ENCODE measurements at regions not wholly inside any gene's neighbourhood (a gene's known extent, or its start where the extent isn't known, plus 50 kb on each side); places are given as distances from the start of the nearest gene placed in this dataset.

GRCh38 chr2:120669121-120669952, 66.3 kb upstream of the GLI2 start:
- DNase-seq = no peak

- DNase-seq = no peak
Observed at GRCh38 chr2:120669971-120670370, 65.7 kb upstream of the GLI2 start.

DNA sequence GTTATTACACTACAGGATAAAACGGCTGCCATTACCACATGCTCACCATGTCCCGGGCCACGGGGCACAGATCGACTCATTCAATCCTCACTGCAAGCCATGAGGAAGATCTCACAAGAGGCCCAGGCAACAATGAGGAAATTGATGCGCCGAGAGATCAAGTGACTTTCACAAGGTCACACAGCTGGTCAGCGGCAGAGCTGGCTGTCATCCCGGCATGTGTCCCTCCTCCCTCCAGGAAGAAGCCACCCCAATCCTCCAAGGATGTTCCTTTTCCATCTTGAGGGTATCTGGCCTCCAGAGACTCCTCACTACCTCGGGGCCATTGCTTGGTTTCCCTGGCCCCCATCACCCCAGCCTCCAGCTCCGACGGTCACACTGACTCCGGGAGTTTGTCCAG, 65.3 kb upstream of the GLI2 start:
- no peak for DNase-seq

DNA sequence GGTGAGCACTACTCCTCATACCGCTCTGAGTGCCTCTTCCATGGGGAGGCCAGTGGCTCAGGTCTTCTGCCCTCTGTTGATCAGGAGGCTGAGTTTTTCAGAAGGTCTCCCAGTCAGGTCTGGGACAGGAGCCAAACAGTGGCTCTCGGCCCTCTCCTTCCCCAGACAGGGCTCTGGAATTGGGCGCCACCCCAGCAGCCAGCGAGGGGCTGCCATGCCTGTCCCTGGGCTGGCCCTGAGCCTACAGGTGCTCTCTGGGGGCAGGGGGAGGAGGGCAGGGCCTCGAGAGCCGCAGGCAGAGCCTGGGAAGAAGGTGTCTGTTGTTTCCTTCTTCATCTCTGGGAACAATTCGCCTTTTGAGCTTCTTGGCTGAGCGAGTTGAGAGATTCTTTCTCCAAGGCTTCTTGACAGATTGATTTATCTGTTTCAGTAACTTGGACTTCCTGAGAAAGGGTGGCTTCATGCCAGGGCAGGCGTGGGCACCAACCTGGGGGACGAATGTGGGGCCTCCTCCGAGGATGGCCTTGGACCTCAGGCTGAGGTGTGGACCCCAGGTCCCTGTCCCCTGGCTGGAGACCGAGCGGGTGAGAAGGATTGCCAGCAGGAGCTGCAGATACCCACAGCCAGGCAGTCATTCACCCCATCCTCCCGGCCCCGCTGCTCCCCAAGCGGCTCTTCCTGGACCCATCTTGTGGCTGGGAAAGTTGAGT, 64.7 kb upstream of the GLI2 start:
- DNase-seq = no peak

DNA sequence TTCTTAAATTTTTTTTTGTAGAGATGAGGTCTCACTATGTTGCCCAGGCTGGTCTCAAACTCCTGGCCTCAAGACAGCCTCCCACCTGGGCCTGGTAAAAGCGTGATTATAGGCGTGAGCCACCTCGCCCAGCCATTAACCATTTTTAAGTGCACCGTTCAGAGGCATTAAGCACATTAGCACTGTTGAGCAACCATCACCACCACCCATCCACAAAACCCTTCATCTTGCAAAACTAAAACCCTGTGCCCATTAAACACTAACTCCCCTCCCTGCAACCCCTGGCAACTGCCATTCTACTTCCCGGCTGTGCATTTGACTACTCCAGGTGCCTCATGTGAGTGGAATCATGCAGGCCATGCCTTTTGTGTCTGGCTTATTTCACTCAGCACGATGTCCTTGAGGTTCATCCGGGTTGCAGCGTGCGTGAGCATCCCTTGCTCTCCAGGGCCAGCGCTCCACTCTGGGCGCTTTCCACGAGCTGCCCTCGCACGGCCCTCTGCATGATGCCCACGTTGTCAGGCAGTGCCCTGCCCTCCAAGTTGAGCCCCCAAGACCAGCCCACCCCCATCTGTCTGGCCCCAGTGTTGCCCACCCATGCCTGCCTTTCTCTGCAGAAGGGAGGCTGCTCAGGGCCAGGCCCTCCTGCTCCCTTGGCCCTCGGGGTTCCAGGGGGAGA, 63.0 kb upstream of the GLI2 start:
- no peak for DNase-seq

DNA sequence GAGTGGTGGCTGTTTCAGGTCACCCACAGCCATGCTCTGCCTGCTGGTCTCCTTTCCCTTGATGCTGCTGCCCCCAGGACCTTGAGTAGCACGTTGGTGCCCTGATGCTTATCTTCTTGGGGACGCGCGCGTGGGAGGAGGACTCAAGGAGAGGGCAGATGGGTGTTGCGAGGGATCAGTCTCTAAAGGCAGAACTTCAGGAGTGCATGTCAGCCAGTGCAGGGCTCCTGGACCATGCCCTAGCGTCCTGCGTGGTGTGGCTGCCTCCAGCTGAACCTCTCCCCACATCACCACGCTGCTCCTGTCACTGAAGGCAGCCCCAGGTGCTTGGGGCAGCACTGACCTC, 62.5 kb upstream of the GLI2 start:
- DNase-seq = no peak

DNA sequence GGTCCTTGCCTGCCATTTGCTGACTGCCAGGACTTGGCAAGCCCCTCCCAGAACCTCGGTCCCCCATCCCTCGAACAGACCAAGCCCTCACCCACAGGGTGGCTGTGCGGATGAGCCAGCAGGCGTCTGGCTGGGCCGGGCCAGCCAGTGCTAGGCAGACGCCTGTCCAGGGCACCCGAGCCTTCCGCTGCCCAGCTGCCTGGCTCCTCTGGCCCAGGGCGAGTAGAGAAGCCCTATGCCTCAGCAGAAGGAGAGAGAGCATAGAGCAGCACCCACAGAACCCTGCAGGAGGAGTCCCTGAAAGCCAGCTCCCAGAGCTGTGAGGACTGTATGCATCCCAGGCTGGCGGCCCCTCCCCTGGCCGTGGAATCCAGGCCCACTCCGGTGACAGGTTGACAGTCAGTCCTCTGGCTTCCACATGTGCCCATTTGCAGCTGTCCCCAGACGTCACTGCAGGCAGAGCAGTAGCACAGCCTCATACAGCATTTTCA, 62.1 kb upstream of the GLI2 start:
- no peak for DNase-seq

DNA sequence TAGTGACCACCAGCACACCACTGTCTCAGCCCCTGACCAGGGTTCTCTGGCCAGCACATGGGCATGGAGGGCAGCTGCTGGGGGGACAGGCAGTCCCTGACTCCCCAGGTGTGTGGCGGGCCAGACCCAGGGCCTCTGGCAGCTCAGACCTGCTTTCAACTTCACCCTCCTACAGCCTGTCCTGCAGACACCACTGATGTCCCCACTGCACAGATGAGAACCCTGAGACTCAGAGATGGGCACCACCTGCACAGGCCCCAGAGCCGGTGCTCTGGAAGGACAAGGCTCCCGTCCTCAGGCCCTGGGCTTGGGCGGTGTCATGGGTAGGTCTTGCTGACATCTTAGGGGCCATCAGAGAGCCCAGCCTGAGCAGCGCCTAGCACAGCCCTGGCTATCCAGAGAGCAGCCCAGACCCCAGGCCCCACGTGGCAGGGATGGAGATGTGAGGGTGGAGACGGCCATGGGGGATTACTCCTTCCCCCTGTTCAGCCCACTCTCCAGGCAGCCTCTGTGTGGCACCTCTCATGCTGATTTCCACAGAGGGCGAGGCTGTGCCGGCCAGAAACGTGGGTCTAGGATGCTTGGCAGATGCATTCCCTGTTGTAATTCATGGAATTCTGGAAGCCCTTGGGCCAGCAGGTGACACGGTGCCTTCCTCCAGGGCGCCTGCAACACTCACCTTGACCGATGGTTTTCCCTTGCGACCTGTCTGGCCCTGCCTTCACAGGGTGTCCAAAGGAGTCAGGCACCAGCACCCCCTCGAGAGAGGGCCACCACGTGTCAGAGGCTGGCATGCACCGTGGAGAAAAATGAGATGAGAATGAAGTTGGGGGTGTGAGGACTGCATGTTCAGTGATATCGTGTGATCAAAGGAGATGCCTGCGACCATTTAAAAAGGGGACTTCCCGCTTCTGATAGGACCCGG, 61.2 kb upstream of the GLI2 start:
- no peak for DNase-seq

DNA sequence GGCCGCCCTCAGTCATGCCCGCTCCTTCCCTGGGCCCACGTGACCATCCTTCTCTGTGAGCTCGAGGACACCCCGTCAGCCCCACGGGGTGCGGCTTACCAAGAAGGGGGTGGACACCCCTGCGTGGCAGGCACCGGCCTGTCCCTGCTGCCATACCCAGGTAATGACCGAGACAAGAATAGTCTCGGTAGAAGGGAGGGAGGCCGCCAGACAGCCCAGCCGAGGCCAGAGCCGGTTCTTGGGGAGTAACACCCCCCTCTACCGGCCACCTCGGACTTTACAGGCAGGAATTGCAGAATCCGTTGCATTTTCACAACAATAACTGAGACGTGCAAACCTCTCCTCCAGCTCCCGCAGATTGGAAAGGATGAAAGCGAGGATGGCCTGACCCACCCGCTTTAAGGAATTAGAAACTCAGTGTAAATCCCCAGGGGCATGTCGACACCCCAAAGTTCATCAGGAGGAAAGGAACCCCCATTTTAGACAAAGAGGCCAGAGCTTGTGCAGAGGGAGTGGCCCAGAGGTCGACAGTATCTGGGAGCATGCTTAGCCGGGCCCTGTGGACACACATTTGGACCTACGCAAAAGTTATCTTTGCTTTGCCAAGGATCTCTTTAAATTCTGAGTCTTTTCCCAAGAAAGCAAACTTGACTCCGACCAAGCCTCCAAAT, 60.1 kb upstream of the GLI2 start:
- peak in 4 of 6 experiments; percentile 10 to 48 (median 24) for DNase-seq

- no peak for DNase-seq
Observed at GRCh38 chr2:120677221-120677620, 58.4 kb upstream of the GLI2 start.

DNA sequence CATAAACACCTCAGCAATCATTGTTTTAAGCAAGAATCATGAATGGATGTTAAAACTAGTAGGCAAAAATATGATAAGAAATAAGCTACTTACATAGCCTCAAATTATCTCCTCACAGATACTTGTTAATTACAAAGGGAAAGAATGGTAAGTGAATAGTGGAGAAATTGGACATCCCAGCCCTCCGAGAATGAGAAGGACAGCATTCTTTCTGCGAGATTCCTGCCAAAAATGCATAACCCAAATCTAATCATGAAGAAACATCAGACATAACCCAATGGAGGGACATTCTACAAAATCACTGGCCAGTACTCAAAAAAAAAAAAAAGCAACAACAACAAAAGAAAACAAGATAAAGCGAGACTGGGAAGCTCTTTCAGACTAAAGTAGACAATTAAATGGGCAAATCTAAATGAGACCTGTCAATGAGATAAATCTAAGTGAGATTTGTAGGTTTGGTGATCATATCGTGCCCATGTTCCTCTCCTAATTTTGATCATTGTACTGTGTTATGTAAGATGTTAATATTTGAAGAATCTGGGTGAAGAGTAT, 57.9 kb upstream of the GLI2 start:
- DNase-seq = no peak

GRCh38 chr2:120678251-120678650, 57.4 kb upstream of the GLI2 start:
- no peak for DNase-seq

DNA sequence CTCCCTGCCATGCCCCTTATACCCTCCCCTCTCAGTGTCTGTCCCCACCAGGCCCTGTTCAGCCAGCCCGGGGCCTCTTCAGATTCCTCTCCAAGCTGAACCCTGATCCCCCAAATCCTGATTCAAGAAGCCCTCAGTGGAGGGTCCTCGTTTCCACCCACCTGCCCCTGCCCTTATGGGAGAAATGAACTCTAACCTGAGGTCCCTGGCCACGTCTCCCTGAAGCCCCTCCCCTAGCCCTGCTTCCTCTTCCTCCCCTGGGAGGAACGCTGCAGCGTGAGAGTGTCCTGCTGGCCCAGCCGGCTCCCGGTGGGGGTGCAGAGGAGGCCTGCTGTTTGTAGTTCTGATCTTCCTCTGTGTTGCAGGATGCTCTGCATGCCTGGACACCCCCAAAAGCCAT, 56.7 kb upstream of the GLI2 start:
- DNase-seq = no peak

DNA sequence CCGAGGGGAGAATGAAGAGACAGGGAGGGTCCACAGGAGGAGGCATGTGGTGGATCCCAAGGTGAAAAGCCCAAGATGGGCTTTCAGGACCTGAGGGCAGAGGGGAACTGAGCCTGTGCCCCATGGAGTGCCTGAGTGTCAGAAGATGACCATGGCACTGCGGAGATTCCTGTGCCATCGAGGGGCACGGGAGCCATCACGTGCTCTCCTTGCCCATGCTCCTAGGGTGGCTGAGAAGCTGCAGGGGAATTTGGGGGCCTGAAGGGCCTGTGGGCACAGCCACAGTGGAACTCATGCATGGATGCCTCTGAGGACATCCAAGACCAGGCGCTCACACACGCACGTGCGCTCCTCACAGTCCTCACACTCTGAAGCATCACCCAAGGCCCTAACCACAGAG, 56.1 kb upstream of the GLI2 start:
- peak in 1 of 6 experiments; percentile 10 for DNase-seq

DNA sequence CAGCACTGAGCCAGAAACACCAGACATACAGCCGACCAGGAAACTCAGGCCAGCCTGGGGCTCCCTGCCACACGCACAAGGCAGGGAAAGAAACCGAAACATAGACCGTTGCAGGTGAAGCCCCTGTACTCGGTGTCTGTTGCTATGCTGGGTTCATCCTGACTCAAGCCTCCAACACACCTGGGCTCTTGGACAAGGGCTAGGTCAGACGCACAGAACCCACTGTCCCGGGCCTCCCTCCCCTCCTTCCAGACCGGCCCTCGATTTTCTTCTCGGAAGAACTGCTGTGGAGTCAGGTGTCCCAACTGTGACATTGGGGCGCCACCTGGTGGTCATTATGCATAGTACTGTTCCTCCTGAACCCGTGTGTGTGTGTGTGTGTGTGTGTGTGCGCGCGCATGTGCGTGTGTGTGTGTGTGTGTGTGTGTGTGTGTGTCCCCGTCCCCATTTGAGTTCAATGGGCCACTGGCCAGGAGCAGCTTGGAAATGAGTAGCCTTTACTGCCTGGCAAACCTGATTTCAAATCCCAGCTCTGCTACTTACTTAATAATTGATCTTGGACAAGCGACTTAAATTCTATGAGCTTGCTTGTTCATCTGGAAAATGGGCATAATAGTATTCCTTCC, 55.4 kb upstream of the GLI2 start:
- DNase-seq = peak; percentile 26 to 70 (median 60)

DNA sequence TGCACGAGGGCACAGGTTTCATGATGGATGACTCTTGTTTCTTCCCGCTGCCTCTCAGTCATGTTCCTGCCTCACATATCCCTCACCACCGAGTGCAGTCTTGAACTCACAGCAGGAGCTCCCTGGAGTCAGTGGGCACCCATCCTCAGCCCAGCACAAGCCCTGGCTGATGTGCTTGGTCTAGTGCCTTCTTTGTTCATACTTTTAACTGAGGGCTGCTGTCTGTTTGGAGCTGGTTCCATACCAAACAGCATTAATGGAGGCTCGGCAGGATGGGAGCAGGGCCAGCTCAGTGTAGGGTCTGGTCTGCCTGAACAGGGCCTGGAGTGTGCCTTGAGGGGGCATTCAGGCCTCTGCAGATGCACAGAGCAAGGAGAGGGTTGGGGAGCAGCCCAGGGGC, 54.5 kb upstream of the GLI2 start:
- DNase-seq = no peak

GRCh38 chr2:120681696-120682288, 53.9 kb upstream of the GLI2 start:
- no peak for DNase-seq

GRCh38 chr2:120682654-120683053, 53.0 kb upstream of the GLI2 start:
- no peak for DNase-seq

DNA sequence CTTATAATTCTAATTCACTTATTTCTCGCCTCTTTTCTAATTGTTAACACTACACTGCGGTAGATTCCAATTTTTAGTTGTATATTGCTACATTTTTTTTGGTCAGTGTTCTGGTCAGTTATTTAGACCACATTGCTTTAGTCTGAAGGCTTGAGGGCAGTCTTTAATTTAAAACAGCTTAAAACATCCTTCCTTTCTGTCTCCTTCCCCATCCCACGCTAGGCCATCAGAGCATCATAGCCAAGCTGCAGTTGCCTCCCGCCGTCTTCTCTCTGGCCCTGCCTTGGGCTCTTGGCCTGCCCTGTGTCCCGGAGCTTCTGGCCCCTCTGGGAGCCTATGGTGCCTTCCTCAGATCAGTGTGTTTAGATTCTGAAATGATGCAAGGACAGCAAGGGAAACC, 52.6 kb upstream of the GLI2 start:
- DNase-seq = no peak

DNA sequence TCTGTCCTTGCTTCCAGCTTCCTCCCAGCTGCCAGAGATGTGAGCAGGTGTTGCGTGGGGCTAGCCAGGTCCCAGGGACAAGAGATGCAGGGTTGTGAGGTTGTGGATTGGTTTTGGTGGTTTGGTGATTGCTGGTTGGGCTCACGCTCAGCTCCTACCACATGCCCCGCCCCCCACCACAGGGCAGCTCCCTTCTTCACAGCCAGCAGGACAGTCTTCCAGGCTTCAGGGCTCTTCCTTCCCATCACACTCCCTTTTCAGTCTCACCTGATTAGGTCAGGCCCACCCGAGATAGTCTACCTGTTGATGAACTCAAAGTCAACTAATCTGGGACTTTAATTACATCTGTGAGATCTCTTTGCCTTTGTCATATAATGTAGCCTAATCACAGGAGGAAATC, 52.0 kb upstream of the GLI2 start:
- DNase-seq = no peak
